MM.1S (cell line): ENCODE measurements at regions not wholly inside any gene's neighbourhood (a gene's known extent, or its start where the extent isn't known, plus 50 kb on each side); places are given as distances from the start of the nearest gene placed in this dataset.

Experiments
- DNase-seq: peaks from one replicate; pipeline ENCODE4 v3.0.0-alpha.2; 2015
- H2AFZ ChIP-seq: fragments of 300-600 bp; sonication (generic); 2 replicates; pipeline ENCODE4 v1.6.0; 2016; ENCODE audit warnings: antibody characterized with exemption, low read length
- H3F3A ChIP-seq: fragments of 300-600 bp; sonication (generic); 2 replicates; pipeline ENCODE4 v1.6.1; 2016; ENCODE audit warnings: mild to moderate bottlenecking, antibody characterized with exemption, low read length, moderate library complexity, mixed read lengths; ENCODE audit not compliant: insufficient read depth
- H3K27ac ChIP-seq: fragments of 300-600 bp; sonication (generic); 2 replicates; pipeline ENCODE4 v1.5.1; 2016; ENCODE audit warnings: mild to moderate bottlenecking, low read length
- H3K27me3 ChIP-seq: fragments of 300-600 bp; sonication (generic); replicated peaks from 2 replicates; pipeline ENCODE4 v1.6.0; 2016; ENCODE audit warnings: low read length; ENCODE audit not compliant: insufficient read depth
- H3K36me3 ChIP-seq: fragments of 300-600 bp; sonication (generic); replicated peaks from 2 replicates; pipeline ENCODE4 v1.6.1; 2016; ENCODE audit warnings: mild to moderate bottlenecking, low read length, mixed read lengths; ENCODE audit not compliant: insufficient read depth
- H3K4me1 ChIP-seq: fragments of 300-600 bp; sonication (generic); 2 replicates; pipeline ENCODE4 v1.6.1; 2016; ENCODE audit warnings: low read length, mixed read lengths
- H3K4me2 ChIP-seq: fragments of 300-600 bp; sonication (generic); 2 replicates; pipeline ENCODE4 v1.6.0; 2016; ENCODE audit warnings: low read depth, low read length
- H3K4me3 ChIP-seq: fragments of 300-600 bp; sonication (generic); 2 replicates; pipeline ENCODE4 v1.5.1; 2016; ENCODE audit warnings: low read length, mixed read lengths
- H3K79me2 ChIP-seq: fragments of 300-600 bp; sonication (generic); 2 replicates; pipeline ENCODE4 v1.6.1; 2016; ENCODE audit warnings: mixed run types, low read length, mixed read lengths
- H3K9ac ChIP-seq: fragments of 300-600 bp; sonication (generic); 2 replicates; pipeline ENCODE4 v1.6.1; 2016; ENCODE audit warnings: low read length, mixed read lengths
- H3K9me2 ChIP-seq: fragments of 300-600 bp; sonication (generic); replicated peaks from 2 replicates; pipeline ENCODE4 v1.6.1; 2016; ENCODE audit warnings: mild to moderate bottlenecking, low read length, mixed read lengths; ENCODE audit not compliant: insufficient read depth
- H3K9me3 ChIP-seq: fragments of 300-600 bp; sonication (generic); replicated peaks from 2 replicates; pipeline ENCODE4 v1.6.1; 2016; ENCODE audit warnings: mild to moderate bottlenecking, low read length, mixed read lengths; ENCODE audit not compliant: insufficient read depth
- H4K20me1 ChIP-seq: fragments of 300-600 bp; sonication (generic); 2 replicates; pipeline ENCODE4 v1.6.1; 2016; ENCODE audit warnings: mild to moderate bottlenecking, low read length, moderate library complexity, mixed read lengths; ENCODE audit not compliant: insufficient read depth
- CTCF ChIP-seq: fragments of 300-600 bp; sonication (generic); IDR thresholded peaks from 2 replicates; pipeline ENCODE4 v1.5.1; 2016; ENCODE audit warnings: antibody characterized with exemption, low read length, mixed read lengths
- EZH2 ChIP-seq: fragments of 300-600 bp; sonication (generic); optimal IDR thresholded peaks from 2 replicates; pipeline ENCODE3; 2017; ENCODE audit warnings: low read depth, mild to moderate bottlenecking, antibody characterized with exemption, low read length, mixed read lengths
- EZH2phosphoT487 ChIP-seq: fragments of 300-600 bp; sonication (generic); IDR thresholded peaks from 2 replicates; pipeline ENCODE4 v1.6.1; 2018; ENCODE audit warnings: antibody characterized with exemption, low read length

GRCh38 chr2:222769446-222769845 lies 91.4 kb upstream of the ACSL3 start:
- Histone ChIP-seq H3K36me3 (no peaks in the 10 kb centered on the region), H3K27me3 (no peaks in the 10 kb centered on the region), H3K4me2 (no peak overlapping the region), H3K4me1 (no peaks in the 10 kb centered on the region), H3K79me2 (no peaks in the 10 kb centered on the region), H3K9me2 (no peaks in the 10 kb centered on the region), H2AFZ (no peak overlapping the region), H4K20me1 (no peaks in the 10 kb centered on the region), H3K4me3 (no peak overlapping the region), H3F3A (no peaks in the 10 kb centered on the region), H3K27ac (no peak overlapping the region), H3K9me3 (no peaks in the 10 kb centered on the region), H3K9ac (no peak overlapping the region)
- TF ChIP-seq EZH2phosphoT487 (no peak), EZH2 (no peak), CTCF (no peak)
- no peak for DNase-seq

DNA sequence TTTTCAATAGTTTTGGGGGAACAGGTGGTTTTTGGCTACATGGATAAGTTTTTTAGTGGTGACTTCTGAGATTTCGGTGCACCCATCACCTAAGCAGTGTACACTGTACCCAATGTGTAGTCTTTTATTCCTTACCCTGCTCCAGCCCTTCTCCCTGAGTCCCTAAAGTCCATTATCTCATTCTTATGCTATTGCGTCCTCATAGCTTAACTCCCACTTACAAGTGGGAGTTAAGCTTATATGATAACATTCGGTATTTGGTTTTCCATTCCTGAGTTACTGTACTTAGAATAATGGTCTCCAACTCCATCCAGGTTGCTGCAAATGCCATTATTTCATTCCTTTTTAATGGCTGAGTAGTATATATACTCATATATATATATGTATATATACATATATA lies 90.9 kb upstream of the ACSL3 start:
- H3K9ac ChIP-seq, result no peak overlapping the region
- H3K9me2 ChIP-seq, result no peaks in the 10 kb centered on the region
- H3K4me2 ChIP-seq, result no peak overlapping the region
- no peaks in the 10 kb centered on the region for H3K79me2 ChIP-seq
- H4K20me1 ChIP-seq, result no peaks in the 10 kb centered on the region
- H2AFZ ChIP-seq, result no peak overlapping the region
- TF ChIP-seq EZH2 (no peak), EZH2phosphoT487 (no peak), CTCF (no peak)
- H3K4me3 ChIP-seq, result no peak overlapping the region
- H3K4me1 ChIP-seq, result no peaks in the 10 kb centered on the region
- H3F3A ChIP-seq, result no peaks in the 10 kb centered on the region
- H3K9me3 ChIP-seq, result no peaks in the 10 kb centered on the region
- H3K27ac ChIP-seq, result no peak overlapping the region
- no peaks in the 10 kb centered on the region for H3K27me3 ChIP-seq
- no peak for DNase-seq
- H3K36me3 ChIP-seq, result no peaks in the 10 kb centered on the region

GRCh38 chr2:222771832-222772231 lies 89.0 kb upstream of the ACSL3 start:
- no peaks in the 10 kb centered on the region for H3F3A ChIP-seq
- H3K9me3 ChIP-seq, result no peaks in the 10 kb centered on the region
- TF ChIP-seq EZH2, result no peak
- TF ChIP-seq CTCF, result no peak
- TF ChIP-seq EZH2phosphoT487, result no peak
- DNase-seq, result no peak
- H3K4me1 ChIP-seq, result no peaks in the 10 kb centered on the region
- no peak overlapping the region for H3K27ac ChIP-seq
- no peaks in the 10 kb centered on the region for H4K20me1 ChIP-seq
- H3K36me3 ChIP-seq, result no peaks in the 10 kb centered on the region
- H3K27me3 ChIP-seq, result no peaks in the 10 kb centered on the region
- no peak overlapping the region for H3K4me2 ChIP-seq
- no peaks in the 10 kb centered on the region for H3K79me2 ChIP-seq
- no peak overlapping the region for H3K9ac ChIP-seq
- H2AFZ ChIP-seq, result no peak overlapping the region
- no peaks in the 10 kb centered on the region for H3K9me2 ChIP-seq
- no peak overlapping the region for H3K4me3 ChIP-seq
